RKO (cell line): ENCODE measurements at regions not wholly inside any gene's neighbourhood (a gene's known extent, or its start where the extent isn't known, plus 50 kb on each side); places are given as distances from the start of the nearest gene placed in this dataset.
A peak's percentile ranks its signal among the peaks of the same experiment; 100 is the strongest.

Experiments used
- DNase-seq: peaks from one replicate; pipeline ENCODE4 v3.0.0-alpha.2; 2016; ENCODE audit warnings: low spot score

DNA sequence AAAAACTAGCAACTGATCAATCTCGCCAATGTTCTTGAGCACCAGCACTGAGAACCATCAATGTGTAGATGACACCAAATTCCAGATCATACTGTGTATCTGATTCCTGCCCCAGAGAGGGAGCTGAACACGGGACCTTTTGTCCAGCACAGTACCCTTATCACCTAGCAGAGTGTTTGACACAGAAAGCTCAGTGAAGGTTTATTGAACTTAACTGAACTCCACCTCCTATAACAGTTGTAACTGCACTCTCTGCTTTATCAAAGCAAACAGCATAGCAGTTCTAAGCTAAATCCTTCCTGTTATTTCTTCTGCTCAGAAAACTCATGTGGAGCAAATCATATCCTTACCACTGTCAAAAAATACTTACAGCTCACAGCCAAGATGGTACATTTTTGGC is 183.4 kb upstream of the SLCO3A1 start:
- DNase-seq, result no peak

DNA sequence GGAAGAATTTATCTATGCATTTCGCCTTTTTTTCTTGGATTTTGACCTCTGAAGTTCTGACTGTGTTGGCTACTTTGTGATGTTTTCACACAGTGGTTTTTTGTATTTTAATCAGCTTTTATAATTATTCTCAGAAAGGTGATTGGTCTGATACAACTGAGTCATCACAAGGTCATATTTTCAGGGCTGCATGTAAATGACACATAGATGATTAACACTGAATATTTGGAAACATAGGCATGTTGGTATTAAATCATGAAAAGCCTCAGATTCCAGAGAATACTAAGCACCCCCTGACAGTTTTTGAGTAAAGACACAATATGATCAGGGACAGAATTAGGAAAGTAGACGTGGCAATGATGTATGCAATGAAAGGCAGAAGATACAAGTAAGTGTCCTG is 175.5 kb upstream of the SLCO3A1 start:
- peak; percentile 52 for DNase-seq

DNA sequence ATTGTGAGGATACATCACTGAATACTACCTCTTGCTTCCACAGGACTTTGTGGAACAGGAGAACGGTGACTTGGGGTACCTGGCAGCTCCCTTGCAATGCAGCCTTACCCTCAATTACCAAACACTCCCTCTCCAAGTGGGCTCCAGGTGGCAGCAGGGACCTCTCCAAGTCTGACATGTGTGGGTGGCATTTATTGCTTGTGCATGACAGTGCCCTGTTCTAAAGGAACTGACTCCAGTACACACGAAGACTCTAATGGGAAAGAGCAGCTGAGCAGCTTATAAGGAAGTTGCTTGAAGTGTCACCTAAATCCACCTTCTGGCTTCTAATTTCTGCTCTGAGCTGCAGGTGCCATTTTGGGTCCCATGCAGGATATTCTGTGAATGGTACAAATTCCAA is 174.1 kb upstream of the SLCO3A1 start:
- no peak for DNase-seq

DNA sequence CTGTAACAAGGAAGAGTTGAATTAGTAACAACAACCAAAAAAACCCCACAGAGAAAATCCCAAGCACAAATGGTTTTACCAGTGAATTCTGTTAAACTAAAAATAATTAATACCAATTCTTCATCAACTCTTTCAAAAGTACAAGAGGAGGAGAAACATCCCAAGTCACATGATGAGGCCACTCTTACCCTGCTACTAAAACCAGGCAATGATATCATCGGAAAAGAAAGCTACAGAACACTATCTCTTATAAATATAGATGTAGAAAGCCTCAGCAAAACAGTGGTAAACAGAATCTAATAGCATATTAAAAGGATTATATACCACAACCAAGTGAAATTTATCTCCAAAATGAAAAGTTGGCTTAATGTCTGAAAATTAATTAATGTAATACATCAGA is 168.1 kb upstream of the SLCO3A1 start:
- no peak for DNase-seq

DNA sequence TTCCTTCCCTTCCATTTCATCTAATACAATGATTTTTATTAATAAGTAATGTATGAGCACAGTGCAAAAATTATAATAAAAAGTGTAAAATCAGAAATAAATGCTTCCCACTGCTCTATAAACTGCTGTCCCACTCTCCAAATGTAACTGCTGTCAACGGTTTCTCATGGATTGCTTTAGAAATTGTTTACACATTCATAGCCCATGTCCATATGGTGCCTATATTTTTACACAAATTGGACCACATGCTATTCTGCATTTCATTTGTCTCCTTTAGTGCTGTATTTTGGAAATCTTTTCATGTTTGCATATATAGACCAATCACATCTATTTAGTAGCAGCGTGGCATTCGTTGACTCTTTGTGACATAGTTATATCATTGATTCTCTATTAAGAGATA is 164.7 kb upstream of the SLCO3A1 start:
- DNase-seq, result no peak

DNA sequence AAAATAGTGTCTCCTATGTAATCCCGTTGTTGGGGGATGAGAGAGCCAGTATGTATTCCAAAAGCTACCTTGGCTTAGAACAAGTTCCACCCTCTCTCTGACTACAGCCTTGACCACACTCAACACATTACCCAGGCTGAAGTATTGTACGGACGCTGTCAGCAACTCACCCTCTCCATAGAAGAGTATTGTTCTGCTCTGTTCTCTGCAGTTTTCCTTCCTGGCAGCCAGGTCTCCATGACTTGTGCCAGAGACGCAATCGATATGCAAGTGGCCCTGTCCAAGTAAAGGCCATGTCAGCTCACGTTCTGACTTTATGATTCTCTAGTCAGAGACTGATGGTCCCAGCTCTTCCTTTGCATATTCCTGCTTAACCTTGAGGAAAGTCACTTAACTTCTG is 164.1 kb upstream of the SLCO3A1 start:
- no peak for DNase-seq

DNA sequence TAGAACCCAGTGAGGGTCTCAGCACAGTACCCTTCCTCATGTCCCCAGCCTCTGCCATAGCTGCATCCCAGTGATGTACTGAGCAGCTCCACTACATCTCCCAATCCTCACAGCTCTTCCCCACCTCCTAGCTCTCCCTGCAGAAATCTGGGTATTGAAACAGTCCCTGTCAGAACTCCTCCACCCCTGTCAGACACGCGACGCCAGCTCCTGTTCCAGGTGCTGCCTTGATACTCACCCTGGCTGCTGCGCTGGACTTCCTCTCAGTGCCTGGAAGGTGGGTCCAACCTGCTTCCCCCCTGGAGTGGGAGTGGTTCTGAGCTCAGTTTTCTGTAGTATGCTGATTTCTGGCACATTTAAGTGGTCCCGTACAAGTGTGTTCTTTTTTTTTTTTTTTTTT is 160.9 kb upstream of the SLCO3A1 start:
- no peak for DNase-seq

DNA sequence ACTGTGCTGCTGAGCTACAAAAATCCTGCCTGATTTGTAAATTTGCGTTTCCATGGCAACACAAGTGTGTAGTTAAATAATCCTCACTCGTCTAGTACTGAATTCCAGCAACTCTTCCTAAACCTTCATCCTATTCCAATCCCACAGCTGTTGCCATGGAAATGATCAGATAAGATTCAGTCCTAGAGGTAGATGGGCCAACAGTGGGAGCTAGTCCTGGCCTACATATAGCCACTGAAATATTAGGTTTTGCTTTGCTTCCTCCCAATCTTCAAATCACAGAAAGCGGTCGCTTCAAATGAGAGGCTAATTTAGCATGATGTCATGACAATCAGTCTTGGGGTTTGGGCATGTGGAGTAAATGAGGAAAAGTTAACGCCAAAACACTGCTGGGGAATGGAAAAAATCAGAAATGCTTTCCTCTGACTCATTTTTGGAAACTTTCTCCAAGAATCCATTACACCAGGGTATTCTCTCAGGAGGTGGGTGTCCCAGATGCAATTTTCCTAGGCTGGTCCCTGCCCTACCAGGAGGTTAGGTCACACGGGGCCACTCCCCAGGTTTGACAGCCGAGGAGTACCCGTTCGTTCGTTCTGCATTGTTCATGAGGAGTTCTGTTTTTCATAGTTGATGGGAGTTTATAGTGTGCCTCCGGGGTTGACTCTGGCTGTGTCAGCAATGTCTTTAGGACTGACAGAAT is 159.2 kb upstream of the SLCO3A1 start:
- DNase-seq, result no peak

DNA sequence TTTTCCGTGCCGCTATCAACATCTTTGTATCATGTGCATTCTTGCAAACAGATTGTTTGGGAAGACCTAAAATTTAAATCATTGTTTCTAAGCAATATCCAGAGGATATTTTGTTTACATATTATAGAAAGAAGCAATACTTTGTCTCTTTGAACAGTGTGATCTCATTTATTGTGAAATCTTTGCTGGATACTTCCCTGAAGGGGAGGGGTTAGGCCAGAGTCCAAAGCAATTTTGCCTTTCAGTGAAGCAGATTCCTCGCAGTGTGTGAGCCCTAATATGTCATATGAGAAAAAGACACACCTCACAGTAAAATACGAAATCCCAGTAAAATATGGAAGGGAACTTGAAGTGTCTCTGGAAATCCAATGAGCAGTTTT is 158.7 kb upstream of the SLCO3A1 start:
- DNase-seq, result no peak

DNA sequence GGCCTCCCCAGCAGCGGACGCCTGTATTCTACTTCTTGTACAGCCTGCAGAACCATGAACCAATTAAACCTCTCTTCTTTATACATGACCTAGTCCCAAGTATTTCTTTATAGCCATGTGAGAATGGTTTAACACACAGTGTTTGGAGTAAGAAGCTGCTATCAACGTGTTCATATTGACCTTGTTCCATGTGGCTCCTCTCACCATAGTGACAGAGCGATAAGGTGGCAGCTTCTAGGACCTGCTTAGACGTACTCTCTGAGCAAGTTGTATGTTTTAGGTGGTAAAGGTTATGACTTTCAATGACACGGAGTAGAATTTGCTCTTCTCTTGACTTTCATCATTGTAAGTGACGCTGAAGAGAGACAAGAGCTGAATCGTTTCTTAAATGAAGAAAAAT is 157.7 kb upstream of the SLCO3A1 start:
- DNase-seq, result no peak

DNA sequence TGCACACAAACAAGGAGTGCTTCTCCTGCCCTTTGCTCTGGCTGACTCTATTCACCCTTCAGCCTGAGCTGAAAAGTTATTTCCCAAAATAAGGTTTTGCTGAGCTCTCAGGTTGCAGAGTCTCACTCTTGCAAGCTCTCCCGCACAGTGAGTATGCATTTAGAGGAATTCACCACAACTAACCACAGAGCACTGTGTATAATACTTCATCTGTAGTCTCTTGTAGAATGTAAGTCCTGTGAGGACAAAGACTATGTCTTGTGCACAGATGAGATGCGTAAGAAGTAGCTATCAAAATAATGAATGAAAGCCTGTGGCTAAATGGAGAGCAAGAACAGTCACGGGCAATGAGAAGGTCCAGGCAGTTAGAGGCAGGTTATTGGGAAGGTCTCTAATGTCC is 156.5 kb upstream of the SLCO3A1 start:
- no peak for DNase-seq

DNA sequence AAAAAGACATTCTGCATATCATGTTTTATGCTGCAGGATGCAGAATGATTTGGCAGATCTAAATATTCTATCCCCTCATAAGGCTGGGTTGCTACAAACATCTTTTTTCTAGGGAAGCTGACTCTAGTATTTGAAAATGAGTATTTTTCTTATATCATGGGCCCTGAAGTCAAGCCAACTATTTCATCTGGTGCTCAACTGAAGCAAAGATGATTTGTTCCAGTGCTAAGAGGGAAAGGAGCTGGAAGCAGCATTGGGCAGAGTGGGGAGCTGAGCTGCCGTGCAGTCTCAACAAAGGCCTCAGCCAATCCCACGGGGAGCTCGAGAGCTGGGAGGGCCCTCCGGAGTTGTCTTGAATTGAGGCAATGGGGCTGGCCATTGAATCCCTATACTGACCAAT is 155.3 kb upstream of the SLCO3A1 start:
- DNase-seq, result no peak

DNA sequence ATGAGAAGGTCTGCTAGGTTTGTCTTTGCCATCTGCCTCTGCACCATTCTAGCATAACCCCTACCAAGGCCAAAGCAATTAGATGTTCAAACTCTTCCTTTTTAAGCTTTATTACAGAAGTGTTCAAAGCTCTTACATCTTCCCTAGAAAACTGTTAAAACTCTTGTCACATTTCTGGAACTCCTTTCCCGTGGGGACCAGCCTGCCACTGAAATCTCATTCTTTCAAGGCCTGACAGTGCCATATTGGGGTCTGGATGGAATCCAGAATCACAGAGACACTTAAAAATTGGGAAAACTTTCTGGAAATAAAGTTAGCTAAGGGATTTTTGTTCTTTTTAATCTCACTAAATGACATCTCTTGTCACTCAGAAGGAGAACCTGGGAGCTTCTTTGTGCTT is 153.8 kb upstream of the SLCO3A1 start:
- no peak for DNase-seq

DNA sequence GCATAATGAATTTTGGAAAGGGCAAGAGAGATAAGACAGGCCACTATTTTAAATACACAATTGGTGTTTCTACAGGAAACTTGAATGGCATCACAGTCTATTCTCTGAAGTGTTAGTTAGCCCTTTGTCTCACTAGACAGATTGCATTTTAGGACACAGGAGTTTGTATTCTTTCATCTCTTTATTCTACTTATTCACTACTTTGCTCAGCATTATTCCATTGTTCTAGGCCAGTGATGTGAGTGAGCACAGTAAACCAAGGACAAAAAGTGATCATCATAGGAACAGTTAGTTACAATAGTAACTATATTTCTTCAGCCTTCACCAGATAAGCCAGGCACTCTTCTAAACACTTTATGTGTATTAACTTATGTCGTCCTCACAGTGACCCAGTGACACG is 150.2 kb upstream of the SLCO3A1 start:
- no peak for DNase-seq

DNA sequence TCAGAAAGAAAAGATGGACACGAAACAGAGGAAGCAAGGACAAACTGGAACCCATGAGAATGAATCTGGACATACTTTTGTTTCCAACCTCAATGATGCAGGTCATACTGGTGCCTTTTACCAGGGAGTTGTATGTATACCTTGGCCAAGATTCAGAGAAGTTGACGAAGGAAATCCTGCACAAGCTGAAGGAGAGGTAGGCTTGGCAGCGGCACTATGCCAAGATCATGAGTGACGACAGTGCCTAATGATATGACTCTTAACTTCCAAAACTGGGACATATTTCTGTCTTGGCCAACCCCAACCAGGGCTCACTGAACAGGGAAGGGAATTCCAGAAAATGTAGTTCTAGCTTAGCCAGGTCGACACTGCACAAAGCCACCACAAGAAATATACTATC is 149.2 kb upstream of the SLCO3A1 start:
- no peak for DNase-seq

DNA sequence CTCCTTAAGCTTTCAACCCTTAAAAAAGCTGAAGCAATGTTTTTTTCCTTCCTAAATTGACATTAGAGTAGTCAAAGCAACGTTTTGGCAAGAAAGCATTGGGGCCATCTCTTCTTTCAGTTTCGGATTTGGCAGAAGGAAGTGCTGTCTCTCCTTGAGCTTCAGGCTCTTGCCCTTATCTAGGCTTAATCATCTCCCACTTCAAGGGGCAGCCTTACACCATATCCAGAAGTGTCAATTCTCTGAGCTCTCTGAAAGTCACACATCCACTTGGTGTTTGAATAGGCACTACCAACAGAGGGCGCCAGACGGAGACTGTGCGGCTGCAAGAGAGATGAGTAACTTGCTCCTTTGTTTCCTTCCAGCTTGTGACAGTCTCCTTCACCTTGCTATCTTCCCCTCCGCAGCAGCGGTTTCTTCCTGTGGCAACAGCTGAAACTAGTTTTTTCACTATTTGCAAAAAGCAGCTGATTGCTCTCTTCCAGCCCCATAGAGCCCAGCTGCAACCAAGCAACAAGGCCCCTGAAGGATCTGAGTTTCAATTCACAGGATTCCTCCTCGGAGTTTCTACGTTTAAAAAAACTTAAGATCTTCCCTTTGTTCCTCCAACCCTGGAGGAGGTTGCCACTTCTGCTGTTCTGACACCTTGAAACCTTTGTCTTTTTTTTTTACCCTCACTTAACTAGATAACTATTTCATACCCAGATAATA is 147.0 kb upstream of the SLCO3A1 start:
- peak; percentile 76 for DNase-seq

DNA sequence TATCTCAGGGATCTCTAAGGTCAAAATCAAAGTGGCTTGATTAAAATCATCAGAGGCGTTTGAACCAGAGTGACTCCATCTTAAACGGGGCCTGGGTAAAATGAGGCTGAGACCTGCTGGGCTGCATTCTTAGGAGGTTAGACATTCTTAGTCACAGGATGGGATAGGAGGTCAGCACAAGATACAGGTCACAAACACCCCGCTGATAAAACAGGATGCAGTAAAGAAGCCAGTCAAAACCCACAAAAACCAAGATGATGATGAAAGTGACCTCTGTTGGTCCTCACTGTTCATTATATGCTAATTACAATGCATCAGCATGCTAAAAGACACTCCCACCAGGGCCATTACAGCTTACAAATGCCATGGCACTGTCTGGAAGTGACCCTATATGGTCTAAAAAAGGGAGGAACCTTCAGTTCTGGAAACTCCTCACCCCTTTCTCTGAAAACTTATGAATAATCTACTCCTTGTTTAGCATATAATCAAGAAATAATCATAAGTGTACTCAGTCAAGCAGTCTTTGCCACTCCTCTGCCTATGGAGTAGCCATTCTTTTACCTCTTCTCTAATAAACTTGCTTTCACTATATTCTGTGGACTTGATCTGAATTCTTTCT is 143.3 kb upstream of the SLCO3A1 start:
- peak; percentile 43 for DNase-seq

DNA sequence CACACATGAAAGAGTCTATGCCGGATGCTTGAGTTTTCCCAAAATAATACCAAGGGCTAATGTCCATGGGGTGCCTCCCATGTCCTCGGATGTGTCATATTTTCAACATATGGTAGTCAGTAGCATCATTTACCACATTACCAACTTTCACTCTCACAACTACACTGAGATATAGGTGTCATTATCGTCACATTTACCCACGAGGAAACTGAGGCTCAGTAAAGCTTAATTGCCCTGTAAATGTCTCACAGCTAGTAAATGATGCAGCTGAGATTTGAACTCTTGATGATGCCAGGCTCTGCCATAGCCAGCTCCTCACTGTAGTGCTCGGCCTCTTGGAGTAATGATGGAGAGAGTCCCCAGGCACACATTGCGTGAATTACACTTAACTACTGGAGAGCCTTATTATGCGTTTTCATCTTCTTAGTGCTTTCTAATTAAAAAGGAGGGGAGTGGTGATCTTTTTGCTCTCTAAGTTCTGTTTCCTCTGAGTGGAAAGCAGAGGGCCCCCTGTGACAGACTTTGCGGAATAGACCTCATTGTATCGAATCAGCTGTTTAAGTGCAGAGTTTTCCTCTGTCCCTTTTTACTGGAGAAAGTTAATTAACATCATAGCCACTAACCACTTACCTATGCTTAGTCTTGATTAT is 142.0 kb upstream of the SLCO3A1 start:
- DNase-seq, result no peak

DNA sequence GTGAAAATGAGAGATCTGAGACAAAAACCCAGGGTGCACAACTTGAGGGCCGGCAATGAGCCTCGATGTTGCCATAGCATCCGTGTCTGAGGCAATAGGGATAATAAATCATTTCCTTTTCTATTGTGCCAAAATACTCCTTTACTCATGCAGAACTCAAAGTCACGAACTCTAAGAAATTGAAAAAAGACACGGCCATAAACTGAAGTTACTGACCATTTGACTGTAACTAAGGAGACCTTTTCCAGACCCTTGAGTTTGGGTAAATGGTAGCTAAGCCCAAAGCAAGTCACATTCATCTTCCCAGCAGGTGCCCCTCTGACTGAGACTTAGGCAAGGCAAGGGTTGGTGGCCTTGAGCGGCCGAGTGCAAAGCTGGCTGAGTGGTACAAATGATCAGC is 141.2 kb upstream of the SLCO3A1 start:
- no peak for DNase-seq

DNA sequence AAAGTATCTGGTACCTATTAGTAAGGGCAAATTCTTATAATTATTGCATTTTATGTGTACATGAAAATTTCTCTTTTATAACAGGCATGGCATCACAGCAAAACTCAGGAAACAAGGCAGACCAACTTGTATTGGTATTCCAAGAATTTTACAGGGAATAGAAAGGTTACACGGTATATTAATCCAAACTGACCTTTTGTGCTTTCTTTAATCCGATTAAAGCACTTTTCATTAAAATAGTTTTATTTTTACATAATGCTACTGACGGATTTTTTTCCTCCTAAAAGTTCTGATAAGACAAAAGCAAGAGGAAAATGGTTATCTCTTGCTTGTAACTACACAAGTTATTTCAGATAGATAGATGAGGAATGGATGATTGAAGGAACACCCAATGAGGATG is 137.0 kb upstream of the SLCO3A1 start:
- DNase-seq, result no peak

DNA sequence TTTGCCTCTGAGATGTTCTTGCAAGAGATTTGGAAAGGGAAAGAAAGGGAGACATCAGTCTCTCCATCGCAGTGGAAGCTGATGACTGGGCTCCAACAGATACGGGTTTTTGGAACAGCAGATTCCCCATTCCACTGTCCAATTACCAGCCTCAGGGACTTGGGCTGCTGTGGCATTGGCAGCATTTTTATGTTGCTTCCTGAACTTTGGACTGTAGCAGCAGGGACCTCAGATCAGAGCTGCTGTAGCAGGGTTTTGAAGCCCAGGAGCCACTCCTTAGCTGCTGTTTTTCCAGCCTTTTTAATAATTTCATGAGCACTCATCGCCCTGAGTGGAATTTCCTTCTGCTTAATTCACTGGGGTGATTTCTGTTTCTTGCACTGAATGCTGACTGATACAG is 135.7 kb upstream of the SLCO3A1 start:
- DNase-seq, result no peak

DNA sequence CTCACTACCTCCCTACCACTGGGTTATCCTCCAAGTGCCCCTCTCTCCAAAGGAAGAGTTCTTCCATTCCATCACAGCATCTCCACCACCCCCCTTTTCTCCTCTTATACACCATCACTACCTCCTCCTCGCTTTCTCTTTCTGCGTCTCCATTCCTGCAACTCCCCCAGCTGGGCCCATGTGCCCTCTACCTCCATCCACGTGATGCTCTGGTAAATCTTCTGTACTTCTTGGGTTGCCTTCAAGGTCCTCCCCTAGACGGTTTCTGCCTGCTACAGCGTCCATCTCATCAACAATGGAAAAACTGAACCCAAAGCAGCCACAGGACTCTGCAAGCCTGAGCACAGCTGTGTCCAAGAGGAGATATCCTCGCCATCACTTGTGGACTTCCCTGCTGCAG is 129.5 kb upstream of the SLCO3A1 start:
- DNase-seq, result no peak

DNA sequence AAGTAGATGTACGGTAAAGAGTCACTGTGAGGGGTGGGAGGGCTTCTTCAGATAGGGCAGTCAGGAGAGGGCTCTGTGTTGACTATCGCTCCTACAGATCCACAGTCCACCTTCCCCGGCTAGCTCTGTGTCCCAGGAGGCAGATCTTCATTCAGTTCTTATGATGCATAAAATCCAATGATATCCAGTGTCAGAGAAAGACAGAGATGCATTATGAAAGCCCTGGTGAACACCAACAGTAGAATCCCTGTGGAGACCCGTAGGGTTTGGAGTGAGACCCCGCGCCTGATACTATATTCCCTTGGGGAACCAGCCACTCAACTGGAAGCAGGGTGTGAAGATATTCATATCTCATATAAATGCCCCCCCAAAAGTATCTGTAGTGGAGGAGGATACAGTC is 119.8 kb upstream of the SLCO3A1 start:
- no peak for DNase-seq
